ENCODE measurements at regions not wholly inside any gene's neighbourhood (a gene's known extent, or its start where the extent isn't known, plus 50 kb on each side); places are given as distances from the start of the nearest gene placed in this dataset.

DNA sequence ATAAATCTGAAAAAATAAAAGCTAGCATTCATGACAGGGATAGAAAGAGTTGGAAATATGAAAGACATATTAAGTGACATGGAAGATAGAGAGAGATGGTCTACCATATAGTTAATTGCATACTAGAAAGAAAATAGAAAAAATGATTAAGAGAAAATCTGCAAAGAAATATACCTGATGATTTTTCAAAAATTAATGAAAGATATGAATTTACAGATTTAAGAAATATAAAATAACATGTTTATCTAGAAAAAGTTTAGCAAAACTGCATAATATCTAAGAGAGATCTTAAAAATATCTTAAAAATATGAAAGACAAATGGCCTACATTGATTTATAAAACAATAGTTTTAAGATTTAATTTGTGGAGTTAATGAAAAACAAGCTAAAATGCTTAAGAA lies 219.1 kb upstream of the RPS23 start:
- no peak for DNase-seq (ENCODE audit: extremely low read depth in 1 of 4, low spot score in 3 of 4)
- in situ Hi-C loops (cut with MboI) (no loop called here), intact Hi-C loops (cut with micrococcal nuclease) (loop anchor here (10.0 kb wide), 1 partner anchor 142 kb away; no protein-coding TSS in a partner anchor)
- Histone ChIP-seq H3K9ac (ENCODE audit: insufficient read depth in 1 of 2, low read depth in 2 of 2, low read length in 2 of 2) (no peak overlapping the region), H3K4me2 (ENCODE audit: insufficient read depth, low read length) (no peak overlapping the region), H3K79me2 (ENCODE audit: control insufficient read depth, insufficient read depth, low read length) (no peaks in the 10 kb centered on the region), H4K20me1 (replicated peaks; ENCODE audit: control insufficient read depth, insufficient read depth, low read length) (no peaks in the 10 kb centered on the region), H3K36me3 (ENCODE audit: control insufficient read depth, insufficient read depth, low read length) (no peaks in the 10 kb centered on the region), H3K4me1 (replicated peaks in 1 of 2; ENCODE audit: control insufficient read depth in 2 of 2, insufficient read depth in 2 of 2, low read length in 2 of 2) (no peaks in the 10 kb centered on the region), H2AFZ (ENCODE audit: low read depth, low read length) (no peak overlapping the region), H3K9me1 (ENCODE audit: control insufficient read depth, insufficient read depth, low read length) (no peaks in the 10 kb centered on the region), H3K9me3 (replicated peaks; ENCODE audit: control insufficient read depth, insufficient read depth, low read depth, low read length) (no peaks in the 10 kb centered on the region), H3K27me3 (ENCODE audit: control insufficient read depth in 2 of 2, insufficient read depth in 2 of 2, low read length in 2 of 2) (no peaks in the 10 kb centered on the region), H3K27ac (ENCODE audit: extremely low read depth, low read depth, low read length) (no peak overlapping the region), H3K4me3 (no peak overlapping the region)
- no TSS peak for BruUV-seq (replicated peaks)
- FAIRE-seq = no peak
- POLR2A ChIA-PET = no interaction called here
- CTCF ChIA-PET (ENCODE audit: low intra/inter-chr PET ratio) = no interaction called here
- TF ChIP-seq TEAD2 (tag; IDR thresholded peaks at IDR 0.05) (no peak), SUPT5H (IDR thresholded peaks at IDR 0.05) (no peak), ZNF324 (CRISPR knock-in tag; IDR thresholded peaks at IDR 0.05) (no peak), RCOR1 (IDR thresholded peaks at IDR 0.05; ENCODE audit: borderline replicate concordance in 1 of 2, low read depth in 2 of 2, low read length in 2 of 2) (no peak), CHD2 (IDR thresholded peaks at IDR 0.05; ENCODE audit: low read depth, low read length) (no peak), ZSCAN29 (IDR thresholded peaks at IDR 0.05) (no peak)
- TF ChIP-seq, protein P1, sequence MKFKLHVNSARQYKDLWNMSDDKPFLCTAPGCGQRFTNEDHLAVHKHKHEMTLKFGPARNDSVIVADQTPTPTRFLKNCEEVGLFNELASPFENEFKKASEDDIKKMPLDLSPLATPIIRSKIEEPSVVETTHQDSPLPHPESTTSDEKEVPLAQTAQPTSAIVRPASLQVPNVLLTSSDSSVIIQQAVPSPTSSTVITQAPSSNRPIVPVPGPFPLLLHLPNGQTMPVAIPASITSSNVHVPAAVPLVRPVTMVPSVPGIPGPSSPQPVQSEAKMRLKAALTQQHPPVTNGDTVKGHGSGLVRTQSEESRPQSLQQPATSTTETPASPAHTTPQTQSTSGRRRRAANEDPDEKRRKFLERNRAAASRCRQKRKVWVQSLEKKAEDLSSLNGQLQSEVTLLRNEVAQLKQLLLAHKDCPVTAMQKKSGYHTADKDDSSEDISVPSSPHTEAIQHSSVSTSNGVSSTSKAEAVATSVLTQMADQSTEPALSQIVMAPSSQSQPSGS (CRISPR knock-in tag; IDR thresholded peaks at IDR 0.05) = no peak
- TF ChIP-seq, protein P2, sequence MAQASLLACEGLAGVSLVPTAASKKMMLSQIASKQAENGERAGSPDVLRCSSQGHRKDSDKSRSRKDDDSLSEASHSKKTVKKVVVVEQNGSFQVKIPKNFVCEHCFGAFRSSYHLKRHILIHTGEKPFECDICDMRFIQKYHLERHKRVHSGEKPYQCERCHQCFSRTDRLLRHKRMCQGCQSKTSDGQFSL (CRISPR knock-in tag; IDR thresholded peaks at IDR 0.05) = no peak
- TF ChIP-seq, protein P2 (tag; IDR thresholded peaks at IDR 0.05) = no peak
- TF ChIP-seq, protein P3, sequence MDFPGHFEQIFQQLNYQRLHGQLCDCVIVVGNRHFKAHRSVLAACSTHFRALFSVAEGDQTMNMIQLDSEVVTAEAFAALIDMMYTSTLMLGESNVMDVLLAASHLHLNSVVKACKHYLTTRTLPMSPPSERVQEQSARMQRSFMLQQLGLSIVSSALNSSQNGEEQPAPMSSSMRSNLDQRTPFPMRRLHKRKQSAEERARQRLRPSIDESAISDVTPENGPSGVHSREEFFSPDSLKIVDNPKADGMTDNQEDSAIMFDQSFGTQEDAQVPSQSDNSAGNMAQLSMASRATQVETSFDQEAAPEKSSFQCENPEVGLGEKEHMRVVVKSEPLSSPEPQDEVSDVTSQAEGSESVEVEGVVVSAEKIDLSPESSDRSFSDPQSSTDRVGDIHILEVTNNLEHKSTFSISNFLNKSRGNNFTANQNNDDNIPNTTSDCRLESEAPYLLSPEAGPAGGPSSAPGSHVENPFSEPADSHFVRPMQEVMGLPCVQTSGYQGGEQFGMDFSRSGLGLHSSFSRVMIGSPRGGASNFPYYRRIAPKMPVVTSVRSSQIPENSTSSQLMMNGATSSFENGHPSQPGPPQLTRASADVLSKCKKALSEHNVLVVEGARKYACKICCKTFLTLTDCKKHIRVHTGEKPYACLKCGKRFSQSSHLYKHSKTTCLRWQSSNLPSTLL (IDR thresholded peaks at IDR 0.05) = no peak
- ATAC-seq = no peak
